GM23248 (cell line): ENCODE measurements at regions not wholly inside any gene's neighbourhood (a gene's known extent, or its start where the extent isn't known, plus 50 kb on each side); places are given as distances from the start of the nearest gene placed in this dataset.

Experiments used
- DNase-seq: peaks from one replicate; pipeline ENCODE4 v3.0.0-alpha.2; 2015
- H2AFZ ChIP-seq: fragments of 200-600 bp; sonication (generic); 2 replicates; pipeline ENCODE4 v1.6.1; 2016; ENCODE audit warnings: antibody characterized with exemption
- H3F3A ChIP-seq: fragments of 200-600 bp; sonication (generic); 2 replicates; pipeline ENCODE4 v1.6.1; 2016; ENCODE audit warnings: mild to moderate bottlenecking, antibody characterized with exemption, mixed run types; ENCODE audit not compliant: insufficient read depth
- H3K27ac ChIP-seq: fragments of 200-600 bp; sonication (generic); 2 replicates; pipeline ENCODE4 v1.5.1; 2016; ENCODE audit warnings: mild to moderate bottlenecking
- H3K27me3 ChIP-seq: fragments of 200-600 bp; sonication (generic); replicated peaks from 2 replicates; pipeline ENCODE4 v1.6.1; 2016; ENCODE audit warnings: mild to moderate bottlenecking; ENCODE audit not compliant: insufficient read depth
- H3K36me3 ChIP-seq: fragments of 200-600 bp; sonication (generic); 2 replicates; pipeline ENCODE4 v1.6.1; 2016; ENCODE audit warnings: low read depth, mild to moderate bottlenecking
- H3K4me1 ChIP-seq: fragments of 200-600 bp; sonication (generic); 2 replicates; pipeline ENCODE4 v1.6.1; 2016; ENCODE audit warnings: mild to moderate bottlenecking; ENCODE audit not compliant: insufficient read depth
- H3K4me2 ChIP-seq: fragments of 200-600 bp; sonication (generic); one replicate; pipeline ENCODE4 v1.6.1; 2016; ENCODE audit warnings: mild to moderate bottlenecking; ENCODE audit not compliant: unreplicated experiment
- H3K4me3 ChIP-seq: fragments of 200-600 bp; sonication (generic); 2 replicates; pipeline ENCODE4 v1.5.1; 2016; ENCODE audit warnings: mild to moderate bottlenecking
- H3K79me2 ChIP-seq: fragments of 200-600 bp; sonication (generic); 2 replicates; pipeline ENCODE4 v1.6.1; 2016; ENCODE audit warnings: mild to moderate bottlenecking; ENCODE audit not compliant: insufficient read depth
- H3K9ac ChIP-seq: fragments of 200-600 bp; sonication (generic); 2 replicates; pipeline ENCODE4 v1.6.1; 2016; ENCODE audit warnings: mild to moderate bottlenecking
- H3K9me2 ChIP-seq: fragments of 200-600 bp; sonication (generic); 2 replicates; pipeline ENCODE4 v1.6.1; 2016; ENCODE audit warnings: mixed run types, mild to moderate bottlenecking, moderate library complexity; ENCODE audit not compliant: insufficient read depth
- H3K9me3 ChIP-seq: fragments of 200-600 bp; sonication (generic); one replicate; pipeline ENCODE4 v1.6.1; 2017; ENCODE audit warnings: low read depth
- H4K20me1 ChIP-seq: fragments of 200-600 bp; sonication (generic); 2 replicates; pipeline ENCODE4 v1.6.0; 2016; ENCODE audit not compliant: insufficient read depth
- EZH2 ChIP-seq: fragments of 200-600 bp; sonication (generic); IDR thresholded peaks from 2 replicates; pipeline ENCODE4 v1.6.1; 2018; ENCODE audit warnings: antibody characterized with exemption, mild to moderate bottlenecking; ENCODE audit not compliant: insufficient read depth, poor library complexity, severe bottlenecking
- EZH2phosphoT487 ChIP-seq: fragments of 200-600 bp; sonication (generic); IDR thresholded peaks from 2 replicates; pipeline ENCODE4 v1.6.1; 2018; ENCODE audit warnings: antibody characterized with exemption, moderate library complexity, mild to moderate bottlenecking, low read depth; ENCODE audit not compliant: insufficient read depth
- WGBS, 2 experiments: methylation state at CpG; one replicate each; pipeline ENCODE4 v1.1.6; 2015 to 2017; ENCODE audit warnings: low lambda C conversion rate in 2 of 2, low coverage in 1 of 2; ENCODE audit errors: missing lambda C conversion rate in 2 of 2; 5-methylcytosine and 5-hydroxymethylcytosine counted together
- in situ Hi-C: fragments of 300-500 bp; cut with MboI; formaldehyde crosslinking; loops from 2 replicates; pipeline ENCODE4 v1.15.0; 2020

- no peak for TF ChIP-seq EZH2phosphoT487
- no peak for TF ChIP-seq EZH2
These were observed 836.0 kb upstream of the CDH2 start for GRCh38 chr18:29012883-29013465.

GRCh38 chr18:29012364-29012763, 835.4 kb upstream of the CDH2 start:
- Histone ChIP-seq H3K9ac (no peak overlapping the region), H3K9me2 (no peaks in the 10 kb centered on the region), H3K9me3 (no peaks in the 10 kb centered on the region), H3K4me3 (no peak overlapping the region), H3K79me2 (no peaks in the 10 kb centered on the region), H4K20me1 (no peaks in the 10 kb centered on the region), H3K36me3 (no peaks in the 10 kb centered on the region), H3K4me2 (no peak overlapping the region), H3K4me1 (no peaks in the 10 kb centered on the region), H2AFZ (no peak overlapping the region), H3K27ac (no peak overlapping the region), H3K27me3 (no peaks in the 10 kb centered on the region), H3F3A (no peaks in the 10 kb centered on the region)
- TF ChIP-seq EZH2phosphoT487 (no peak), EZH2 (no peak)
- 84% methylated on average over 5 of the region's 5 CpGs for WGBS, 2 experiments
- no peak for DNase-seq
- in situ Hi-C loops: no loop called here

More at GRCh38 chr18:29012883-29013465, 836.0 kb upstream of the CDH2 start:
- no peaks in the 10 kb centered on the region for H3K9me2 ChIP-seq
- H3K4me1 ChIP-seq: no peaks in the 10 kb centered on the region
- H3K4me3 ChIP-seq: no peak overlapping the region
- no peaks in the 10 kb centered on the region for H3K36me3 ChIP-seq
- H3K27me3 ChIP-seq: no peaks in the 10 kb centered on the region
- no peaks in the 10 kb centered on the region for H3F3A ChIP-seq
- 92 to 93% methylated on average over 4 of the region's 4 CpGs for WGBS, 2 experiments
- in situ Hi-C loops: no loop called here
- no peaks in the 10 kb centered on the region for H3K9me3 ChIP-seq
- DNase-seq: no peak
- no peak overlapping the region for H3K9ac ChIP-seq
- H3K27ac ChIP-seq: no peak overlapping the region
- H4K20me1 ChIP-seq: no peaks in the 10 kb centered on the region
- no peaks in the 10 kb centered on the region for H3K79me2 ChIP-seq
- H2AFZ ChIP-seq: no peak overlapping the region
- H3K4me2 ChIP-seq: no peak overlapping the region

- H3K9ac ChIP-seq: no peak overlapping the region
- H3K27me3 ChIP-seq: no peaks in the 10 kb centered on the region
- no peak overlapping the region for H3K4me3 ChIP-seq
- no peak for DNase-seq
- H3F3A ChIP-seq: no peaks in the 10 kb centered on the region
- no peaks in the 10 kb centered on the region for H3K79me2 ChIP-seq
- H3K9me2 ChIP-seq: no peaks in the 10 kb centered on the region
- no peak overlapping the region for H2AFZ ChIP-seq
- 63 to 75% methylated on average over 2 of the region's 2 CpGs for WGBS, 2 experiments
- no peak overlapping the region for H3K27ac ChIP-seq
- H3K9me3 ChIP-seq: no peaks in the 10 kb centered on the region
- H3K4me1 ChIP-seq: no peaks in the 10 kb centered on the region
- in situ Hi-C loops: no loop called here
- H3K4me2 ChIP-seq: no peak overlapping the region
- H4K20me1 ChIP-seq: no peaks in the 10 kb centered on the region
- TF ChIP-seq EZH2phosphoT487 (no peak), EZH2 (no peak)
- no peaks in the 10 kb centered on the region for H3K36me3 ChIP-seq
These were observed 832.4 kb upstream of the CDH2 start for GRCh38 chr18:29009250-29009803.

GRCh38 chr18:29008809-29009208, 831.9 kb upstream of the CDH2 start:
- H3K27ac ChIP-seq: no peak overlapping the region
- no peaks in the 10 kb centered on the region for H3K4me1 ChIP-seq
- TF ChIP-seq EZH2phosphoT487: no peak
- no peak for TF ChIP-seq EZH2
- H3F3A ChIP-seq: no peaks in the 10 kb centered on the region
- WGBS, 2 experiments: 92 to 95% methylated on average over 1 of the region's 1 CpG
- in situ Hi-C loops: no loop called here
- no peak overlapping the region for H3K4me3 ChIP-seq
- H3K9me2 ChIP-seq: no peaks in the 10 kb centered on the region
- no peak overlapping the region for H3K4me2 ChIP-seq
- no peaks in the 10 kb centered on the region for H3K9me3 ChIP-seq
- H3K79me2 ChIP-seq: no peaks in the 10 kb centered on the region
- no peaks in the 10 kb centered on the region for H4K20me1 ChIP-seq
- H3K9ac ChIP-seq: no peak overlapping the region
- no peaks in the 10 kb centered on the region for H3K27me3 ChIP-seq
- H3K36me3 ChIP-seq: no peaks in the 10 kb centered on the region
- no peak overlapping the region for H2AFZ ChIP-seq
- DNase-seq: no peak
